ENCODE measurements at regions not wholly inside any gene's neighbourhood (a gene's known extent, or its start where the extent isn't known, plus 50 kb on each side); places are given as distances from the start of the nearest gene placed in this dataset.
"Not testable (repeated sequence)": the region's sequence is repeated elsewhere in the genome, so short reads cannot be mapped to it uniquely, and the experiment has no call there.

DNA sequence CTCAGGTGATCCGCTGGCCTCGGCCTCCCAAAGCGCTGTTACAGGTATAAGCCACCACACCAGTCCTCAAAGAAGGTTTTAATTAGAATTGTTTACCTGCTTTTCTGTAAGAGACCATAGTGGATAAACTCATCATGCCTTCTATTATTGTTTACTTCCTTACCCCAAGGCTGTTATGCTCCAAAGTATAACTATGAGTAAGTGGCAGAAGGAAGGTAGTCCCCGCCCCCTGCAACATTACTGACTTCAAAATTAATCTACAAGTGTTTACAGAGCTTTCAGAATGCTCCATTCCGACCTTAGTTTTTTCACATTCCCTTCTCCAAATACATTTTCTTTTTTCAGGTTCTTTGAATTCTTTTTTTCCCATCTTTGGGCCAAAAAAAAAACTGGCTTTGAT lies 480.5 kb upstream of the NOX3 start:
- DNase-seq (ENCODE audit: low read depth) = no peak

DNA sequence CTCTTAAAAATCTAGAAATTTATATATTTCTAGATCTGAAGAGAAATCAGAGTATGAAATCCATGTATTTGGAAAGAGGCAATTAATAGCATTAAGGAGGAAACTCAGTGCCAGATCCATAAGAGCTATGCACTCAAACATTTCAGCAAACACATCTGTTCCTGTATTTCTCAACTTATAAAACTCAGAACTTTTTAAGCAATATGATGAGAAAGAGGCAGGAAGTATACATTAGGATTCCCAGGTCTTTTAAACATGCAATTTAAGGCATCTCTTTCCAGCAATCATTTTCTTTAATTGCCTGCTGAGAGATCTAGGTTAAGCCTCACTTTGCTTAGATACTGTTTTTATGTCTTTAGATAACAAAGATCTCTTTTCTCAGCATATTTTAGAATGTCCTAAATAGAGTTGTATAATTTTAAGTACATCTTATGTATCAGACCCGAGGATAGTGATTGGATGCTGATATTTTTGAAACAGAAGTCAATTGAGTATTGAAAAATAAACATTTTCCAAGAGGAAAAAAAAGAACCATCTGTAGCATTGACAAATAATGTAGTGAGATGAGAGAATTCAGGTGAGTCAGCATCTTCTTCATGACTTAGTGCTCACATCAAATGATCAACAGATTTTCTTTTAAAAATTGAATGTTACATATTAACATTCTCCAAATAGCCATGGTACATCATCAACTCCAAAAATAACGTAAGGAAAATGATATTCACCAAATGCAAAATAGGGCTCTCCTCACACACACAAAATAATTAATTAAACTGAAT lies 461.4 kb upstream of the NOX3 start:
- no peak for DNase-seq (ENCODE audit: low read depth)

DNA sequence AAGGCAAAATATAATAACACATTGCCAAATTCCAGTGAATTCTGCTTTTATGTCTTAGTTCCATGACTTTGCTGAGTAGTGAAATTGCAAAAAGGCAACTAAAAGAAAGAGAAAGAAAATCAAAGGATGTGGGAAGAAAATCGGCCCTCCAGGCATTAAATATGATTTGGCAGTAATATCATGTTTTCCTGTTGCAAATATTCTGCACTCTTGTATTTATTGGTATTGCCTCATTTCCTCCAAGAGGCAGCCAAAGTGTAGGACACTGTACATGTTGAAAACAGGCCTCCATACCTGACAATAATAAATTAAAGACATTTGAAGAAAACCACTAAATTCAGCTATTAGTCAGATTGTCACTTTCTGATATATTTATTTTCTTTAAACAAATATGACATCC lies 460.0 kb upstream of the NOX3 start:
- no peak for DNase-seq (ENCODE audit: low read depth)

DNA sequence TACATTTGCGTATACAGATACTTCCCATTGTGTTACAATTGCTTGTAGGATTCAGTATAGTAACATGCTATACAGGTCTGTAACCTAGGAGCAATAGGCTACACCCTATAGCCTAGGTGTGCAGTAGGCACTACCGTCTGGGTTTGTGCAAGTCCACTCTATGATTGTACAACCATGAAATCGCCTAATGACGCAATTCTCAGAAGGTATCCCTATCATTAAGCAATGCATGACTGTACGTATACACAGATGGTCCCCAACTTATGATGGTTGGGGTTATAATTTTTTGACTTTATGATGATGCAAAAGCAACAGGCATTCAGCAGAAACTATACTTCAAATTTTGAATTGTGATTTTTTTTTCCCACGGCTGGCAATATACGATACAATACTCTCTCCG lies 458.2 kb upstream of the NOX3 start:
- DNase-seq (ENCODE audit: low read depth) = no peak

DNA sequence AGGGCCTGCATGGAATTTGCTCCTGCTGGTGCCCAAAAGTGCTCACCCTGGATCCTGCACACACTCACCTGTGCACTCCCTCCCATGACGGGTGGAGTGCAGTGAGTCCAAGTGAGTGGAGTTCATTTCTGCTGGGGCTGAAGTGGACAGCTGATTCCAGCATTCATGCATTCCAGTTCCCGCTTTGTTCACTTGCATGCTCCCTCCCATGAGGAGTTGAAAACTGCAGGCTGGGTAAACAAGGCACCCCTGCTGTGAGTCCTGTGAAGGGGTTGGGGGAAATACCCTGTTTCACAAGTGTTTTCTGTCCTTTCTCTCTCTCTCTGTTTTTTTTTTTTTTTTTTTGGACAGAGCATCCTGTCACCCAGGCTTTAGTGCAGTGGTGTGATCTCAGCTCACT lies 454.1 kb upstream of the NOX3 start:
- DNase-seq (ENCODE audit: low read depth) = no peak

DNA sequence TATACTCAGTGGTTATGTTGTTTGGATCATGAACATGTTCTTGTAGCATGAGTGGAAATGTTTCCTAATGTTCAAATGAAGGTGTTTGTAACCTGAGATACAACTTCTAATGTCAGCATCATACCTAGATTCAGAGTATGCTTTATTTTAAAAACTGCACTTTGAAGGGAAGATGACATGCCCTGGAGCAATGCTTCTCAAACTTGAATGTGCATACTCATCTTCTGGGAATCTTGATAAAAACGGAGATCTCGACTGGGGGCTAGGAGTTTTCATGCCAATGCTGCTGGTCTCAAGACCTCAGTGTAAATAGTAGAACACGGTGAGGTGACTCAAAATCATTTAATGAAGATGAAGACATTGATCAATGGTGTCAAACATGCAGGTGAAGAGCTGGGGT lies 440.0 kb upstream of the NOX3 start:
- DNase-seq (ENCODE audit: low read depth) = no peak

DNA sequence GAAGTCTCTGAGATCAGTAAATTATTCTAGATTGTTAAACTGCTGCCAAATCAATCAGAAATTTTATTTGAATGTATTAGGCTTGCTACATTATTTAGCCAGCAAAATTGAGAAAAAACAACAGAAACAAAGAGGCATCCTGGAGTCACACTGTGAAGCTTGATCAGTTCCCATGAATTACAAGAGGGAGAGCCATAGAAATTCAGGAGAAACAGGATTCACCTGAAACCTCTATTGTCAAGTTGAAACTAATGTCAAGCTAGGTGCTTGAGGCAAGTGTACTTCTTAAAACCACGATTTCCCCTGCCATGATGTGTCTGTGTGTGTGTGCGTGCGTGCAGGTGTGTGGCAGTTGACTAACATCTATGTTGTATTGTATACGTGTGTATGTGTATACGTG lies 439.1 kb upstream of the NOX3 start:
- DNase-seq (ENCODE audit: low read depth) = no peak

DNA sequence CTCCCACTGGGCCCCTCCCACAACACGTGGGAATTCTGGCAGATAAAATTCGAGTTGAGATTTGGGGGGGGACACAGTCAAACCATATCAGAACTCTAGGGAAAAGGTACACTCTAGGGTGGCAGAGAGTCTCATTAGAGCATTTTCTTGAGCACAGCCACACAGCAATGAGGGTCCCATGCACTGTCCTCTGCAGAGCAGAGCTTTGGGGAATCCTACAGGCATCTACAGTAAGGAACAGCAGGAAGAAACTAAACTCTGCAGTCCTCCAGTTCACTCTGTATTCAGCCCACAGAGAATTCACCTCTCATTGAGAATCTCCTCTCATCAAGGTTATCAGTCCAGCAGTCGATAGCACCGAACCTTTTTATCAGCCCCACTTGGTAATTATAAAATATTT lies 438.6 kb upstream of the NOX3 start:
- no peak for DNase-seq (ENCODE audit: low read depth)

DNA sequence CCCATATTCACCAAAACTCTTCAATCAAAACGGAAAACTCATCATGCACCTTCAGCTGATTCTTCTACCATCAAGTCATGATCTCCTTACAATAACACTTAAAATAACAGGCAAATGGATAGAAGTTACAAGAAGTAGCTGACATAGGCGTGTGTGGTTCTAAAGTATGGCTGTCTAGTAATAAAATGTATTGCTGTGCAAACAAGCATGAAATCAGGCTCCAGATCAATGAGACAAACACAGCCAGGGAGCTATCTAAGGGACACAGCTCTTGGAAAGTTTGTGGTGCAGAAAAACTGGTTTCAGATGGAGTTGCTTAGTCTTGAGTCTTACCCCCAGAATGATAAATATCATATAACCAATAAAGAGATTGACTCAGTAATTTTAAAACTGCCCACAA lies 434.8 kb upstream of the NOX3 start:
- DNase-seq (ENCODE audit: low read depth) = no peak

DNA sequence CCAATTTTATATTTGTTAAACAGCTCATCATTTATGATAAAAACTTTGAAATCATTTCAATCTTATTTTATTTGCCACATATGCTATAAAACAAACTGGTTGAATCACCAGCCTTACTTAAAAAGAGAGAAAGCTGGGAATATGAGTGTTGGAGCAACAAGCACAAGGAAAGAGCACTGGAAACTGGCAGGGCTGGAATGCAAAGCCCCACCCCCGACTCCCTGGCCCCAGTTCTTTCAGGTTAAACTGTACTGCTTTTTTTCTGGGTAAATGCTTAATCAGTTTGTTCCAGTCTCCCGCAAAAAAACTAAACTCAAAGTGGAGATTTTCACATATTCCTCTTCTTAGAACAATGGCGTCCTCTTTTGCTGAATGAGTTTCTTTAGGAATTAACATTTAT lies 433.8 kb upstream of the NOX3 start:
- DNase-seq (ENCODE audit: low read depth) = no peak

DNA sequence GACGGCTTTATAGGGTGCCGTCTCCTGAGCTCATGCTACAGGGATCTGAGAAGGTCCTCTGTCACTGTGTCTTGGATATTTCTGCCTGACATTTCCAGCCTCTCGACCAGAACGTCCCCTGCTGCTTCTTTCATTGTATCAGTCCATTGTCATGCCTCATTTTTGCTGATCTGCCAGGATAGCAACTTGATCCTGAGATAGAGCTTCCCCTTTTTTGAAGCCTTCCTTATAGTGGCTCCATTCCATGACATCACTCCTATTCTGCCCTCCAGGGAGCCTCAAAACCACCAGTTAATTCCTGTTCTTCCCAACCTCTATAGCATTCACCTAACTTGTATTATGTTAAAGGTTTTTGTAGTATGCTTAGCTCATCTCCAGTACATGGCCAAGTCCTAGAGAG lies 431.8 kb upstream of the NOX3 start:
- DNase-seq (ENCODE audit: low read depth) = no peak

DNA sequence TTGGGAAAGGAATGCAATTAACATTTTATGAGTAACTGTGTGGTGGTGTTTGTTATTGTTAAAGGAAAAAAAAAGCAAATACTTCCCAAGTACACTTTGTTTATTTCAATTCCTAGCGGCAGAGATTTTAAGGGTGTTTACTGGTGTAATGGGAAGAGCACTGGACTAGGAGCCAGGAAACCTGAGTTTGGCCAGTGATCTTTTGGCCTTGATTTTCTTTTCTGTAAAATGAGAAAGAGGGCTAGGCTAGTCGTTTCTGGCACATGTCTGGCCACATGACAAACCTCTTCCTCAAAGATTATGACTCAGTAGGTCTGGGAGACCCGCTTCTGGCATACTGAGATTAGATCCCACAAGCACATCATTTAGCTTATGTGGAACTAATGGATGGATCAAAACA lies 428.1 kb upstream of the NOX3 start:
- DNase-seq (ENCODE audit: low read depth) = peak; percentile 5

DNA sequence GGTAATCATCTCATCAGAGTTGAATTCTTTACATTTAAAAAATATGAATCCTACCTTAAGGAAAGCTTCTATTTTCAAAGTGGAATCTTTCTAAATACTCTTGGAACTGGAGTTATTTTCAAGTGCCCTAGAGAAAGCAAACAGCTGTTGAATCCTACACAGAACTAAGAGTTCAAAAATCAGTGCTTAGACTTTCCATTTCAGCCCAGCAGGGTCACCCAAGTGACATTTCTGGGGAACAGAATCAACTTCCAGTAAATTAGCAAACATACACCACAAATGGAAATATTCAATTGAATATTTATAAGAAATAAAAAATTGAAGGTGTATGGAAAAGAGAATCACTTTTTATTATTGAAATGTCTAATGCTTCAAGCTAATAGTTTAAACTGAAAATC lies 427.7 kb upstream of the NOX3 start:
- no peak for DNase-seq (ENCODE audit: low read depth)

DNA sequence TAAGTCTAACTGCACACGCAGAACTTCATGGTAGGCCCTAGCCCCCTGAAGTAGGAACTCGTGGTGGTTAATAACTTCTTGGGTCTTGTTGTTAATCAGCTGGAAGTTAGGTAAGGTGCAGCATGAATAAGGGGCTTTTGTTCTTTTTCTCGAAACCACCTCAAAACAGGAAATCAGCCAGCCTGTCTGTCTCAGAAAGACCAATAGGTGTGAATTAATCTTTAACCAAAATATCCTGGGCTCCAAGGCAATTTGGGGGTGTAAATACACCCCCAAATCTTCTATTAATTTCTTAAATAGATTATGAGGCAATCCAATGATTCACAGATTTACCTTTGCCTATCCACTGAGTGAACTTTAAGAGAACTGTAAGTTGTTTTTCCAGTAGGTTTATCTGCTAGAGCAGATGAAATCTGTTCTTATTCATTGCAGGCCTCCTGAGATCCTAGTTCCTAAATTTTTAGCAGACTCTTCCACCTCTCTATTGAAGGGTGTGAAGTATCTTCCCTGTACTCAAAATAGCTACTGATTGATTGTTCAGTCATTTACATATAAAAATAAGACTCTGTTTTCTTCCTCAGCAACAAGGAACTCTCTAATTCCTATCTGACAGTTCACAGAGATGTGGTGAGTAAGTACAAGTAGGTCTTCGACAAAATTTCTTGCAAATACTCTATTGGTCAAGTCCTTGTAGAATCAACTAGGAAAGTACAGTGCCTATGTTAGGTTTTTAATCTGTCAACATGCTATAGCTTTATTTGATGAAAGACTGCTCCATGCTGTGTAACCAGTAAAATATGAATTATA lies 427.1 kb upstream of the NOX3 start:
- DNase-seq (ENCODE audit: low read depth) = no peak

DNA sequence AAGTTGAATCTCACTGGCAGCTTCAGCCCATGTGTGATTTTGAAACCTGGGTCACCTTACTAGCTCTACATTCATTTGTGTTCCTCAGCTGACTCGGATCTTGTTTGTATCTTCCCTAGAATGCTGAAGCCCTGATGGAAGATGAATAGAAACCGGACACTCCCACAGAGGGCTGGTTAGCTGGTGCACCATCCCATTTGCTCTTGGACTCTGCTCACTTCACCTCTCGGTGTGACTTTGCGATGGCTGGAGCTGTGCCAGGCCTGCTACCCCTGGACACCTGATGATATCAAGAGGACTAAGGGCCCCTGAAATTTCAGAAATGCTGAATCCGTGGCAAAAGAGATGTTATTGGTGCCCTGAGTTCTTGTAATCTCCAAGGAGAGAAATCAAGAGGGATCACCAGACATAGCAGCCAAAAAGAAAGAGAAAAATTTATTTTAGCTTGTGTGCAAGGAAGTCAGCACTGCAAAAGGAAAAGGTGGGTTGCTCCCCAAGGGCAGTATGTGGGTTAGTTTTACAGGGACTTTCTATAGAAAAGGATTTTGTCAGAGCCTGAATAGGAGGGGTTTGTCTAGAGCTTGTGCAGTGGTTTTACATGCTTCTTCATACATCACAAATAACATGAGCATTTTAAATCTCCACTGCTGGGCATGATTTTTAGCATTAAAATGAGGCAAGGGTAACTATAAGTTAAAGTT lies 426.3 kb upstream of the NOX3 start:
- no peak for DNase-seq (ENCODE audit: low read depth)

DNA sequence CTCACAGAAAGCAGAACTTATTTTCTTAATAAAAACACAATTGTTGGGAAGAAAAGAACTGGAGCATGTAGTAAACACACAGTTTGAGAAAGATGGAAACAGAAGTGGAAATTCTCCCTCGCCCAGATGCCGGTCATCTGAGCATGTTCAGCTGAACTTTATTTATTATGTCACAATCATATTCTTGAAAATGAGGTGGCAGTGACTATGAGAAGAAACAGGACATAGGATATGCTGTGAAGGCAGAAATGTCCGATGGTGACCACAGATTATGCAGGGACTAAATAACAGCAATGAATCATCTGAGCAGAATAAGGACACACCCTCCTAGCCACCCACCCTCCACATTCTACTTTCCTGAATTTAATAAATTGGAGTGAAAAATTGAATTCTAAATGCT lies 425.3 kb upstream of the NOX3 start:
- DNase-seq (ENCODE audit: low read depth) = peak; percentile 19

DNA sequence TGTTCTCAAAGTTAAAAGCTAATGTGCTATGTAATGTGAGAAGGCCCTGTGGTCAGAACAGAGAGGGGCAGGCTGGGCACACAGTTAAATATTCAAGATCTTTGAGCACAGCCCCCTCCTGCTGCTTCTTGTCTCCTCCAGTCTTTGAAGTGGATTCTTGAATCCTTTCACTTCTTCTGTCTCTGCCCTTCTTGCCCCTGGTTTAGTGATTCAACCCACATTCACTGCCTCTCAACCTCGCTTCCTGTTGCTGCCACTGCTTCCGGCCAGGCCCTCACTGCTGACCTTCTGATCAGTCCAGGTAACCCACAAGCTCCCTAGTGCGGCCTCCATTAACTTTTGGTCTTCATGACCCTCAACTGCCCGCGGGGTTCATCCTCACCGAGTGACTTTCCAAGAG lies 417.3 kb upstream of the NOX3 start:
- no peak for DNase-seq (ENCODE audit: low read depth)

DNA sequence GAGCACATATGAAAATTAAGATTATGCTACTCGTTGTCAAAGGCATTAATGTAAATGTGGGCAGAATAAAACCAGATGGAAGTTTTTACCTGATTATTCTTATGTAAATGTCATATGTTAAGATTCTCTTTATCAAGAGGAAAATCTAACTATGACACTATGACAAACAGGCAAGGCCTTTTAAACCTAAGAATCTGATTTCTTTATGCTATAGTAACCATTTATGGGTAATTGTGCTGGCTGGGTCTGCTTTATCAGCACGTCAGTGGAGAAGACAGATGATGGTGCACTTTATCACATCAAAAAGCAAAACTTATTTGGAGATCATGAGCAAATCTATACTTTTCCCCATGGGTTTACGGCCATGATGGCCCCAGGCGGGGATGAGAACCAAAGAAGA lies 412.0 kb upstream of the NOX3 start:
- DNase-seq (ENCODE audit: low read depth) = no peak

DNA sequence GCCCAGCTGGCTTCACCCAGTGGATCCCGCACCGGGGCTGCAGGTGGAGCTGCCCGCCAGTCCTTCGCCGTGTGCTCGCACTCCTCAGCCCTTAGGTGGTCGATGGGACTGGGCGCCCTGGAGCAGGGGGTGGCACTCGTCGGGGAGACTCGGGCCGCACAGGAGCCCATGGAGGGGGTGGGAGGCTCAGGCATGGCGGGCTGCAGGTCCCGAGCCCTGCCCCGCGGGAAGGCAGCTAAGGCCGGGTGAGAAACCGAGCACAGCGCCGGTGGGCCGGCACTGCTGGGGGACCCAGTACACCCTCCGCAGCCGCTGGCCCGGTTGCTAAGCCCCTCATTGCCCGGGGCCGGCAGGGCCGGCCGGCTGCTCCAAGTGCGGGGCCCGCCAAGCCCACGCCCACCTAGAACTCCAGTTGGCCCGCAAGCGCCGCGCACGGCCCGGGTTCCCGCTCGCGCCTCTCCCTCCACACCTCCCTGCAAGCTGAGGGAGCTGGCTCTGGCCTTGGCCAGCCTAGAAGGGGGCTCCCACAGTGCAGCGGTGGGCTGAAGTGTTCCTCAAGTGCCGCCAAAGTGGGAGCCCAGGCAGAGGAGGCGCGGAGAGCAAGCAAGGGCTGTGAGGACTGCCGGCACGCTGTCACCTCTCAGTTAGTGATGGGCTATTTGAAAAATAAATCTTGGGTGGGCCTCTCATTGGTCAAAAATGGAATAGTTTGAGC lies 411.2 kb upstream of the NOX3 start:
- not testable (repeated sequence) for DNase-seq (ENCODE audit: low read depth)

DNA sequence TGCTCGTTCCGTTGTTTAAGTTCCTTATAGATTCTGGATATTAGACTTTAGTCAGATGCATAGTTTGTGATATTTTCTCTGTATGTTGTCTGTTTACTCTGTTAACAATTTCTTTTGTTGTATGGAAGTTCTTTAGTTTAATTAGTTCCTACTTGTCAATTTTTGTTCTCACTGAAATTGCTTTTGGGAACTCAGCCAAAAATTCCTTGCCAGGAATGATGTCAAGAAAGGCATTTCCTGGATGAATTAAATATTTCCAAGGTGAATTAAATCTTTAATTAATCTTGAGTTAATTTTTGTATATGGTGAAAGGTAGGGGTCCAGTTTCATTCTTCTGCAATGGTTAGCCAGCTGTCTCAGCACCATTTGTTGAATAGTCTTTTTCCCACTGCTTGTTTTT lies 406.2 kb upstream of the NOX3 start:
- no peak for DNase-seq (ENCODE audit: low read depth)

DNA sequence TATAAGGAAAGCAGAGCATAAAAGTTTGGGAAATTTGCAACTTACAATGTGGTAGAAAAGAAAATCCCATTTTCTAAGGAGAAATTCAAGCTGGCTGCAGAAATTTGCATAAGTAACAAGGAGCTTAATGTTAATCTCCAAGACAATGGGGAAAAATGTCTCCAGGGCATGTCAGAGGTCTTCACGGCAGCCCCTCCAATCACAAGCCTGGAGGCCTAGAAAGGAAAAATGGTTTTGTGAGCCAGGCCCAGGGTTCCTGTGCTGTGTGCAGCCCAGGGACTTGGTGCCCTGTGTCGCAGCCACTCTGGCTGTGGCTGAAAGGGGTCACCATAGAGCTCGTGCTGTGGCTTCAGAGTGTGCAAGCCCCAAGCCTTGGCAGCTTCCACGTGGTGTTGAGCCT lies 403.3 kb upstream of the NOX3 start:
- DNase-seq (ENCODE audit: low read depth) = not testable (repeated sequence)

DNA sequence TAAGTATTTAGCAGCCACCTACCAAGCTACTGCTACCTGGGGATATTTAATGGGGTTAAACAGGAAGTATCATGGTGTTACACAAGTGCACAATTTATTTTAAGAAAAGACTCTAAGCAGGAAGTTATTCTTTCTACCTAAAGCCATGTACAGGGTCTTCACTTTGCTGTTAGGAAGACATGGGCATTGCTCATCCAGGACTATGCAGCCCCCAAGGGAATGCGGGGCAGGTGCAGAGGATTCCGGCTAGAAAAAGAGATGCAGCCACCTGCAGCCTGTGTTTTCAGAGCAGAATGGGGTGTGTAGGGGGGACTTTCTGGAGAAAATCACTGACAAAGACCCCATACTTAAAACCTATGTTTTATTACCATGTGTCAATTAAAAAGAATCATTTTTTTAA lies 399.1 kb upstream of the NOX3 start:
- no peak for DNase-seq (ENCODE audit: low read depth)

DNA sequence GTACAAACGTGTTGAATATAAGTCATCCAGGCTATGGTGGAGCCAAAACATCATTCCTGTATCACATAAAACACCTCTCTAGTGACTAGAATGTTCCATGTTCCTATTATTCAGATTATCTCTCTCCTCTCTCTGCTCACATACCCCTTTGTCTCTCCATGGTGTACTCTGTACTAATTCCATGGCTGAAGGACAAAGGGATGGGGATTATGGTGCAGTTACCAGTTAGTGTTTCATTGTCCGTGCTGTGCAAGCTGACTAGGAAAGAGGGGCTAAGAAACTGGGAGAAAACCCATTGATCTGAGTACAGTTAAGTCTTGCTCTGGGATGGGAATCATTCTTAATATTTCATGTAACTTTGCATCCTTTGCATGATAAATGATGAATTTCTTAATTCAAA lies 397.4 kb upstream of the NOX3 start:
- no peak for DNase-seq (ENCODE audit: low read depth)
